IMR-90 (cell line): ENCODE measurements at regions not wholly inside any gene's neighbourhood (a gene's known extent, or its start where the extent isn't known, plus 50 kb on each side); places are given as distances from the start of the nearest gene placed in this dataset.
A peak's percentile ranks its signal among the peaks of the same experiment; 100 is the strongest.

Experiments used
- ATAC-seq: fragments of 200-7000 bp; cut with Tn5 transposase; 2 replicates; pipeline ENCODE4 v1.9.1; 2020; ENCODE audit warnings: low read depth, mild to moderate bottlenecking, moderate library complexity
- BruUV-seq: library from RNA; stranded (reverse); fragments of 400-500 nt; replicated peaks from 2 replicates; lab custom pipeline; 2021; lab: Mats Ljungman, UMichigan
- CTCF ChIA-PET: fragments of 300-600 bp; formaldehyde crosslinking; extraction: SDS; loops from one replicate; lab custom pipeline; 2021; ENCODE audit warnings: antibody characterized with exemption; lab: Yijun Ruan, JAX
- POLR2A ChIA-PET: fragments of 300-600 bp; sonication (Branson Sonifier 250); formaldehyde crosslinking; loops from one replicate; lab custom pipeline; 2022; ENCODE audit warnings: antibody characterized with exemption; ENCODE audit not compliant: unreplicated experiment; lab: Charles Lee
- DNase-seq: peaks from one replicate; pipeline ENCODE4 v3.0.0; 2013
- H2AFZ ChIP-seq: replicated peaks from 2 replicates; pipeline ENCODE3; 2013; ENCODE audit warnings: low read length, mild to moderate bottlenecking; ENCODE audit not compliant: poor library complexity
- H2AK5ac ChIP-seq: 2 replicates; pipeline ENCODE4 v1.6.1; 2013; ENCODE audit warnings: low read depth, low read length, inconsistent platforms
- H2AK9ac ChIP-seq: replicated peaks from 2 replicates; pipeline ENCODE3; 2013; ENCODE audit warnings: mild to moderate bottlenecking, low read depth, low read length, moderate library complexity; ENCODE audit not compliant: poor library complexity
- H2BK120ac ChIP-seq: 2 replicates; pipeline ENCODE4 v1.6.1; 2013; ENCODE audit warnings: low read depth, low read length, inconsistent platforms
- H2BK15ac ChIP-seq: 3 replicates; pipeline ENCODE4 v1.6.1; 2013; ENCODE audit warnings: low read depth, low read length, inconsistent platforms
- H2BK20ac ChIP-seq: 2 replicates; pipeline ENCODE4 v1.6.1; 2013; ENCODE audit warnings: low read depth, mild to moderate bottlenecking, inconsistent platforms, low read length, moderate library complexity
- H2BK5ac ChIP-seq: 2 replicates; pipeline ENCODE4 v1.6.1; 2013; ENCODE audit warnings: mild to moderate bottlenecking, low read depth, low read length, inconsistent platforms; ENCODE audit not compliant: poor library complexity, severe bottlenecking
- H3K14ac ChIP-seq: replicated peaks from 2 replicates; pipeline ENCODE4 v1.6.1; 2013; ENCODE audit warnings: low read depth, low read length, inconsistent platforms
- H3K18ac ChIP-seq: 2 replicates; pipeline ENCODE4 v1.6.1; 2013; ENCODE audit warnings: low read depth, low read length, control low read depth
- H3K23ac ChIP-seq: 2 replicates; pipeline ENCODE4 v1.6.1; 2013; ENCODE audit warnings: low read depth, low read length, inconsistent platforms
- H3K27ac ChIP-seq: 2 replicates; pipeline ENCODE4 v1.5.1; 2013; ENCODE audit warnings: mild to moderate bottlenecking, control low read depth, low read length; ENCODE audit not compliant: insufficient read depth
- H3K27me3 ChIP-seq: 2 replicates; pipeline ENCODE4 v1.6.1; 2013; ENCODE audit warnings: low read length; ENCODE audit not compliant: control insufficient read depth, insufficient read depth
- H3K36me3 ChIP-seq: 2 replicates; pipeline ENCODE4 v1.6.1; 2013; ENCODE audit warnings: low read length, mixed read lengths; ENCODE audit not compliant: control insufficient read depth, insufficient read depth
- H3K4ac ChIP-seq: 2 replicates; pipeline ENCODE4 v1.6.1; 2013; ENCODE audit warnings: low read depth, low read length, inconsistent platforms
- H3K4me1 ChIP-seq: 2 replicates; pipeline ENCODE4 v1.6.1; 2013; ENCODE audit warnings: low read length, mixed read lengths; ENCODE audit not compliant: control insufficient read depth, insufficient read depth
- H3K4me2 ChIP-seq: 2 replicates; pipeline ENCODE4 v1.6.1; 2013; ENCODE audit warnings: low read depth, mild to moderate bottlenecking, control low read depth, low read length, moderate library complexity
- H3K4me3 ChIP-seq: 2 replicates; pipeline ENCODE4 v1.5.1; 2013; ENCODE audit warnings: low read depth, mild to moderate bottlenecking, control low read depth, low read length, moderate library complexity; ENCODE audit not compliant: insufficient read depth
- H3K56ac ChIP-seq: 2 replicates; pipeline ENCODE4 v1.6.1; 2013; ENCODE audit warnings: low read length, inconsistent platforms; ENCODE audit not compliant: insufficient read depth; ENCODE audit errors: extremely low read depth
- H3K79me1 ChIP-seq, 2 experiments: 2 replicates each; pipeline ENCODE4 v1.6.1; 2013; ENCODE audit warnings: low read length in 2 of 2, inconsistent platforms in 1 of 2, low read depth in 1 of 2
- H3K9ac ChIP-seq: 2 replicates; pipeline ENCODE4 v1.6.1; 2013; ENCODE audit warnings: low read depth, low read length, control low read depth
- H3K9me1 ChIP-seq: 2 replicates; pipeline ENCODE4 v1.6.1; 2013; ENCODE audit warnings: low read length, inconsistent platforms; ENCODE audit not compliant: insufficient read depth
- H3K9me3 ChIP-seq: 2 replicates; pipeline ENCODE4 v1.6.1; 2013; ENCODE audit warnings: low read length; ENCODE audit not compliant: control insufficient read depth, insufficient read depth
- H4K20me1 ChIP-seq: 2 replicates; pipeline ENCODE4 v1.6.1; 2013; ENCODE audit warnings: low read length, inconsistent platforms; ENCODE audit not compliant: insufficient read depth
- H4K5ac ChIP-seq: 2 replicates; pipeline ENCODE4 v1.6.1; 2013; ENCODE audit warnings: mild to moderate bottlenecking, low read depth, low read length, control low read depth
- H4K8ac ChIP-seq, 2 experiments: 2 replicates each; pipeline ENCODE4 v1.6.1; 2013; ENCODE audit warnings: low read depth in 2 of 2, low read length in 2 of 2, control low read depth in 1 of 2, inconsistent platforms in 1 of 2
- H4K91ac ChIP-seq: 2 replicates; pipeline ENCODE4 v1.6.1; 2013; ENCODE audit warnings: low read depth, low read length, inconsistent platforms; ENCODE audit not compliant: insufficient read depth
- BHLHE40 ChIP-seq: fragments of 150-350 bp; IDR thresholded peaks from 2 replicates; pipeline ENCODE4 v1.6.1; 2016; ENCODE audit warnings: mild to moderate bottlenecking, low read depth, low read length
- CEBPB ChIP-seq: IDR thresholded peaks from 2 replicates; pipeline ENCODE4 v1.6.1; 2012; ENCODE audit warnings: low read depth, low read length, improper control_type of control experiment
- CHD1 ChIP-seq: IDR thresholded peaks from 2 replicates; pipeline ENCODE4 v1.6.1; 2012; ENCODE audit warnings: low read depth, low read length, improper control_type of control experiment
- CTCF ChIP-seq: conservative IDR thresholded peaks from 2 replicates; pipeline ENCODE4 v1.5.1; 2012; ENCODE audit warnings: mild to moderate bottlenecking, low read depth, low read length, improper control_type of control experiment
- ELK1 ChIP-seq: fragments of 150-350 bp; IDR thresholded peaks from 2 replicates; pipeline ENCODE4 v1.6.1; 2016; ENCODE audit warnings: low read depth, mild to moderate bottlenecking, low read length, moderate library complexity, borderline replicate concordance
- FOS ChIP-seq: fragments of 150-350 bp; IDR thresholded peaks from 2 replicates; pipeline ENCODE4 v1.6.1; 2016; ENCODE audit warnings: low read depth, low read length
- MAFK ChIP-seq: IDR thresholded peaks from 2 replicates; pipeline ENCODE4 v1.6.1; 2012; ENCODE audit warnings: low read depth, low read length, improper control_type of control experiment
- MAZ ChIP-seq: IDR thresholded peaks from 2 replicates; pipeline ENCODE4 v1.6.1; 2012; ENCODE audit warnings: low read depth, mild to moderate bottlenecking, low read length, improper control_type of control experiment, moderate library complexity, borderline replicate concordance
- MXI1 ChIP-seq: IDR thresholded peaks from 2 replicates; pipeline ENCODE4 v1.6.1; 2012; ENCODE audit warnings: low read depth, mild to moderate bottlenecking, low read length, moderate library complexity, borderline replicate concordance
- NFE2L2 ChIP-seq: fragments of 150-350 bp; IDR thresholded peaks from 2 replicates; pipeline ENCODE4 v1.6.1; 2016; ENCODE audit warnings: low read depth, mild to moderate bottlenecking, low read length
- POLR2A ChIP-seq: IDR thresholded peaks from 2 replicates; pipeline ENCODE4 v1.6.1; 2012; ENCODE audit warnings: mild to moderate bottlenecking, low read depth, low read length
- RAD21 ChIP-seq: IDR thresholded peaks from 2 replicates; pipeline ENCODE4 v1.6.1; 2012; ENCODE audit warnings: low read length, improper control_type of control experiment
- RCOR1 ChIP-seq: IDR thresholded peaks from 2 replicates; pipeline ENCODE4 v1.6.1; 2012; ENCODE audit warnings: mild to moderate bottlenecking, low read length, improper control_type of control experiment; ENCODE audit not compliant: insufficient replicate concordance
- RFX5 ChIP-seq: IDR thresholded peaks from 2 replicates; pipeline ENCODE4 v1.8.0; 2012; ENCODE audit warnings: low read depth, mild to moderate bottlenecking, low read length, moderate library complexity
- SMC3 ChIP-seq: fragments of 150-350 bp; IDR thresholded peaks from 2 replicates; pipeline ENCODE4 v1.6.1; 2016; ENCODE audit warnings: low read depth, mild to moderate bottlenecking, antibody characterized with exemption, low read length, moderate library complexity
- USF2 ChIP-seq: fragments of 150-350 bp; IDR thresholded peaks from 2 replicates; pipeline ENCODE4 v1.6.1; 2017; ENCODE audit warnings: mild to moderate bottlenecking, antibody characterized with exemption, low read length, low read depth
- WGBS, 2 experiments: methylation state at CpG; one replicate each; pipeline versions ENCODE4 v1.1.5 to v1.1.7; 2013; ENCODE audit warnings: missing lambda C conversion rate in 2 of 2; ENCODE audit not compliant: insufficient read length in 1 of 2; ENCODE audit errors: extremely low coverage in 2 of 2; 5-methylcytosine and 5-hydroxymethylcytosine counted together
- dilution Hi-C: fragments of 300-500 bp; cut with HindIII; formaldehyde crosslinking; loops from one replicate; pipeline ENCODE4 v1.14.3; 2018; ENCODE audit warnings: low sequenced_read_pairs; ENCODE audit not compliant: unreplicated experiment
- in situ Hi-C: fragments of 300-500 bp; cut with MboI; formaldehyde crosslinking; loops from 3 replicates; pipeline ENCODE4 v1.14.3; 2019; ENCODE audit warnings: low sequenced_read_pairs, inconsistent platforms, mixed read lengths
- intact Hi-C: fragments of 100-400 bp; cut with micrococcal nuclease; formaldehyde crosslinking; loops from 2 replicates; pipeline ENCODE4 v1.10.0; 2022

- H3K9me3 ChIP-seq: no peaks in the 10 kb centered on the region
- H4K91ac ChIP-seq: no peak overlapping the region
- H3K4me3 ChIP-seq: no peak overlapping the region
- H3K27ac ChIP-seq: no peak overlapping the region
- peaks cover 37% of the 10 kb centered on the region for H3K27me3 ChIP-seq
- H2AFZ ChIP-seq: peak overlapping the region; percentile 32
- H4K5ac ChIP-seq: no peak overlapping the region
- H3K79me1 ChIP-seq: no peaks in the 10 kb centered on the region
- H3K4ac ChIP-seq: no peak overlapping the region
- H2BK20ac ChIP-seq: no peak overlapping the region
- no peak overlapping the region for H3K18ac ChIP-seq
- in situ Hi-C loops: no loop called here
- no peak overlapping the region for H2AK5ac ChIP-seq
- BruUV-seq: no TSS peak
- no peak overlapping the region for H2BK15ac ChIP-seq
- H3K4me1 ChIP-seq: no peaks in the 10 kb centered on the region
- WGBS, 2 experiments: 2% methylated on average over 28 of the region's 77 CpGs; no CpG with 5 or more reads in 1 of the 2 experiments
- H3K4me2 ChIP-seq: peak overlapping the region; percentile 30; the same call in 1 of the 2 replicates
- H4K20me1 ChIP-seq: no peaks in the 10 kb centered on the region
- ATAC-seq: peak; percentile 48
- intact Hi-C loops: no loop called here
- H3K56ac ChIP-seq: no peak overlapping the region
- TF ChIP-seq CHD1 (no peak), CTCF (no peak), CEBPB (no peak), MAZ (no peak), RCOR1 (no peak), ELK1 (no peak), BHLHE40 (no peak), RAD21 (no peak), SMC3 (no peak), FOS (no peak), MAFK (no peak), USF2 (no peak), NFE2L2 (no peak), MXI1 (no peak), RFX5 (no peak), POLR2A (no peak)
- H3K36me3 ChIP-seq: no peaks in the 10 kb centered on the region
- dilution Hi-C loops: no loop called here
- no peak overlapping the region for H2AK9ac ChIP-seq
- POLR2A ChIA-PET: no interaction called here
- no peak overlapping the region for H3K23ac ChIP-seq
- no peak for DNase-seq
- CTCF ChIA-PET: no interaction called here
- no peak overlapping the region for H2BK120ac ChIP-seq
- no peak overlapping the region for H3K9ac ChIP-seq
- no peak overlapping the region for H2BK5ac ChIP-seq
- H3K14ac ChIP-seq: no peak overlapping the region
- H4K8ac ChIP-seq: no peak overlapping the region
- H3K9me1 ChIP-seq: no peaks in the 10 kb centered on the region
Observed at GRCh38 chr1:47507881-47508701, 70.2 kb downstream of the FOXD2 start.
